K562 (cell line): ENCODE measurements at regions not wholly inside any gene's neighbourhood (a gene's known extent, or its start where the extent isn't known, plus 50 kb on each side); places are given as distances from the start of the nearest gene placed in this dataset.

Experiments used
- AFF1 ChIP-seq, 2 experiments: fragments of 450-650 bp; IDR thresholded peaks; 2 replicates each; pipeline ENCODE4 v1.6.1; 2018; ENCODE audit warnings: mild to moderate bottlenecking in 2 of 2, low read depth in 1 of 2; ENCODE audit not compliant: partially characterized antibody in 2 of 2
- CBFA2T3 ChIP-seq: fragments of 450-650 bp; IDR thresholded peaks from 2 replicates; pipeline ENCODE4 v1.6.1; 2017
- CHD1 ChIP-seq: fragments of 200-600 bp; sonication (generic); IDR thresholded peaks from one replicate; pipeline ENCODE4 v1.6.1; 2012; ENCODE audit warnings: mild to moderate bottlenecking, moderate library complexity, low read length, inconsistent platforms
- ELK1 ChIP-seq: sonication (generic); formaldehyde crosslinking; IDR thresholded peaks from 2 replicates; pipeline ENCODE4 v1.8.1; 2022; ENCODE audit warnings: missing genetic modification reagents
- IRF9 ChIP-seq: fragments of 450-650 bp; IDR thresholded peaks from 2 replicates; pipeline ENCODE4 v1.6.1; 2016; ENCODE audit warnings: missing biosample characterization, missing genetic modification characterization
- LEF1 ChIP-seq: fragments of 450-650 bp; IDR thresholded peaks from 2 replicates; pipeline ENCODE4 v1.6.1; 2016; ENCODE audit warnings: mild to moderate bottlenecking
- NCOA6 ChIP-seq: fragments of 450-650 bp; IDR thresholded peaks from 2 replicates; pipeline ENCODE4 v1.6.1; 2017; ENCODE audit warnings: mild to moderate bottlenecking
- OTX1 ChIP-seq: fragments of 450-650 bp; formaldehyde crosslinking; IDR thresholded peaks from 2 replicates; pipeline ENCODE4 v1.4.0; 2022; ENCODE audit warnings: mild to moderate bottlenecking
- PHB ChIP-seq: fragments of 250-450 bp; sonication (Bioruptor Pico); IDR thresholded peaks from 2 replicates; pipeline ENCODE4 v1.5.0; 2021
- TCF15 ChIP-seq: fragments of 250-450 bp; sonication (Bioruptor Pico); IDR thresholded peaks from 2 replicates; pipeline ENCODE4 v1.8.0; 2022; ENCODE audit warnings: moderate library complexity, mild to moderate bottlenecking, inconsistent platforms
- ZNF407 ChIP-seq: fragments of 450-650 bp; IDR thresholded peaks from 2 replicates; pipeline ENCODE4 v1.6.1; 2016; ENCODE audit warnings: low read depth

GRCh38 chr12:112591488-112591887, 172.7 kb downstream of the PTPN11 start (continued):
- TF ChIP-seq AFF1 (IDR thresholded peaks at IDR 0.05; ENCODE audit: low read depth in 1 of 2, partially characterized antibody in 2 of 2) (no peak), CHD1 (no peak), NCOA6 (no peak), IRF9 (tag) (no peak), LEF1 (no peak), OTX1 (no peak), PHB (no peak), ELK1 (no peak), TCF15 (no peak), CBFA2T3 (no peak), ZNF407 (no peak)
